T1000 (cell line): ENCODE measurements at regions not wholly inside any gene's neighbourhood (a gene's known extent, or its start where the extent isn't known, plus 50 kb on each side); places are given as distances from the start of the nearest gene placed in this dataset.
"Not testable (repeated sequence)": the region's sequence is repeated elsewhere in the genome, so short reads cannot be mapped to it uniquely, and the experiment has no call there.

ENCODE experiments used
- DNase-seq: peaks from one replicate; lab custom pipeline; 2025; ENCODE audit warnings: mixed read lengths; lab: John Stamatoyannopoulos, UW

DNA sequence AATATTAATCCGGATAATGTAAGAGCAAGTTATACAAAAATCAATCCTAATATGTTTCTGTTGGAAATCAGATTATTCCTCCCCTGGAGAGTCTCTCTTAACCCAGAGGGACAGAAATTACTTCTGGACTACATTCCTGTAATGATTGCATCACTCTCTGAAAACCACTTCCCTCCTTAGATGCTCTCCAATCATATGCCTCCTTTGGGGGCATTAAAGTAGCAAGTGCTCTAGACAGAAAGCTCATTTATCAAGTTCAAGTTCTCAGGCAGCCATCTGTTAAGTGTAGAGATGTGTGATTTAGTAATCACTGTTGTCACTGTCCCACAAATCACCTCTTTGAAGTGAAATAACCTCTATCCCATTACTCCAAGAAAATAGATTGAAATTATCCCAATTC is 247.1 kb downstream of the SLCO4C1 start:
- no peak for DNase-seq

GRCh38 chr5:102047073-102047472 is 249.0 kb downstream of the SLCO4C1 start:
- DNase-seq = not testable (repeated sequence)

- no peak for DNase-seq
These were observed 255.8 kb downstream of the SLCO4C1 start for GRCh38 chr5:102040326-102040725.

- no peak for DNase-seq
These were observed 259.2 kb downstream of the SLCO4C1 start for GRCh38 chr5:102036927-102037326.

DNA sequence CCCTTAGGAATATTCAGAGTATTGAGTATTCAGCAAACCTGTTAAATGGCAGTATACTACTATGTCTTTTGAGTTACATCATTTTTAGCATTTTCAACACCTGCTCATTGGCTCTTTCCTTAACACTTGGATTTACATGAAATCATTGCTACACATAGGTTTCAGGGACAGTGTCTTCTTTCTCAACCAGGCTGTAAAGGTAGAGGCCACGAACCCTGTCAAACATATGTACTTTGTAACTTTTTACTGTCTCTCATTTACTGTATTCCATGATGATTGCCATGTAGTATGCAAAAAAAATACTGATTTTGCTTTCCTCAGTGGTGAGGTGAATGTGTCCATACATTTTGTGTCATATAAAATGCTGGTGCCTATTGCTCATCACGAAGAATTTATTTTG is 264.4 kb downstream of the SLCO4C1 start:
- DNase-seq = no peak

DNA sequence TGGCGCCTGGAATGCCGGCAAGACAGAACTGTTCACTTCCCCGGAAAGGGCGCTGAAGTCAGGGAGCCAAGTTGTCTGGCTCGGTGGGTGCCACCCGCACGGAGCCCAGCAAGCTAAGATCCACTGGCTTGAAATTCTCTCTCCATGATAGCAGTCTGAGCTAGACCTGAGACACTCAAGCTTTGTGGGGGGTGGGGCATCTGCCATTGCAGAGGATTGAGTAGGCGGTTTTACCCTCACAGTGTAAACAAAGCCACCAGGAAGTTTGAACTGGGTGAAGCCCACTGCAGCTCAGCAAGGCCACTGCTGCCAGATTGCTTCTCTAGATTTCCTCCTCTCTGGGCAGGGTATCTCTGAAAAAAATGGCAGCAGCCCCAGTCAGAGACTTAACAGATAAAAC is 277.4 kb downstream of the SLCO4C1 start:
- DNase-seq = no peak

GRCh38 chr5:102018279-102018678 is 277.8 kb downstream of the SLCO4C1 start:
- DNase-seq = no peak

- no peak for DNase-seq
These were observed 281.7 kb downstream of the SLCO4C1 start for GRCh38 chr5:102014371-102014770.

- DNase-seq = no peak
These were observed 285.4 kb downstream of the SLCO4C1 start for GRCh38 chr5:102010644-102011043.

- no peak for DNase-seq
These were observed 298.8 kb downstream of the SLCO4C1 start for GRCh38 chr5:101997235-101997634.

- no peak for DNase-seq
These were observed 300.5 kb downstream of the SLCO4C1 start for GRCh38 chr5:101995585-101995984.

GRCh38 chr5:101991486-101991885 is 304.6 kb downstream of the SLCO4C1 start:
- DNase-seq = no peak

DNA sequence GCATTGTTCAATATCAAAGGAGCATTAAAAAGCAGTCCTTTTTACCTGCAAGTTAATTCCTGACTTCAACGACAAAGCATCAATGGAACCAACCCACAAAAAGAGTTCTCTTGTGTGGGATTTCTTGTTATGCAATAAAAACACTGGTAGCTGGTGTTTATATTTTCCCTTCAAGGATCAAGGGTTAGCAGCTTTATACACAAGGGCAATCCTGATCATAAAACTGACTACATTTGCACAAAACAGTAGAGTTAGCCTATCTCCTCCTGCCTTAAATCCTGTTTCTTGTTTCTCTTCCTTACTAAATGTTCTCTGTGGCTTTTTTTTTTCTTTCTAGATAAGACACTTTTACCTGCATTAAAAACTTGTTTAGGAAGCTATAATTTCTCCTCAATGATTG is 306.4 kb downstream of the SLCO4C1 start:
- no peak for DNase-seq

- DNase-seq = no peak
These were observed 318.2 kb downstream of the SLCO4C1 start for GRCh38 chr5:101977729-101978345.

DNA sequence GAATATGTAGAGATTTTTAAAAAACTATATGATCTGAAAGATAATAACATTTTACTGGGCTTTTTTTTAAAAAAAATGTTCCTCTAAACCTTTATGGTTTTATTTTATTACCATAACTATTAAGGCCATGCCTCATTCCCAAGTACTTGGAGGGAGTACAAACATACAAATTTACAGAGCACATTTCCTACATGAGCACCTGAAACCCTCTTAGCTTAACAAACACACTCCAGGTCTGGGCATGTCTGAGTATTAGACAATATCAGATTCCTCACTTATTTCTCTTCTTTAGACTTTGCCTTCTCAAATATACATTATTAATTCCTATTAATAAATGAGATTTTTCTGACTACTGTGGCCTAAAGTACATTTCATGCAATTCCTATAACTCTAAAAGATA is 319.2 kb downstream of the SLCO4C1 start:
- no peak for DNase-seq

DNA sequence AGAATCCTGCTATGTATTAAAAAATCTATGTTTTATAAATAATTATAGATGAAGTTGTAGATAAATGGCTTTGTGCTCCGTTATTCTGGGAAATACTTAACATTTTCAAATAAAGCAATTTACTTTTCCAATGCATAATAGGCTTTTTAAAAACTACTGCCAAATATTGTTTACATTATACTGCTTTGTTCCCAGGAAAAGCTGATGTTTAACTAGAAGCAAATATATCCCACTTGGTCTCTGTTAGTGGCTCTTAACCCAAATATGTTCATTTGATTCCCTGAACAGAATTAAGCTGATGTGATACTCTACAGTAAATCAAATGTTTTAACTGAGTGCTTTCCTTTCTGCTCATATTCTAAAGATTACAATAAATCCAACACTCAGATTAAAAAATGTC is 326.3 kb downstream of the SLCO4C1 start:
- DNase-seq = no peak

DNA sequence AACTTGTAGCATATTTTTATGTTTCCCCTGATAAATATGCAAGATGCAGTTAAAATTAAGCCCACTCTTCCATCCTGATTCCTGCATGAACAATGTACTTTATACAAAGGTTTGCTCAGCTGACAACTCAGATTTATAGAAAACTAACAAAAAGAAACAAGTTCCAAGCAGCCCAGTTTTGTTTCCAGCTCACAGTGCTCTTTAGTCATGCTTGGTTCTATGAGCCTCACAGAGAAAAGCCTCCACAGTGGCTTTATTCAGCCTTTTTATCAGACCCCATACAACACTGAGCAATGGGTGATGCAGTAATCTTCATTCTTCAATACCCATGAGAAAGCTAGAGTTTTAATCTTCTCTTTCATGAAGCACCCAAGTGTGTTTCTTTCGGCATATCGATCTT is 329.6 kb downstream of the SLCO4C1 start:
- DNase-seq = no peak

- DNase-seq = no peak
These were observed 340.2 kb downstream of the SLCO4C1 start for GRCh38 chr5:101955891-101956290.

DNA sequence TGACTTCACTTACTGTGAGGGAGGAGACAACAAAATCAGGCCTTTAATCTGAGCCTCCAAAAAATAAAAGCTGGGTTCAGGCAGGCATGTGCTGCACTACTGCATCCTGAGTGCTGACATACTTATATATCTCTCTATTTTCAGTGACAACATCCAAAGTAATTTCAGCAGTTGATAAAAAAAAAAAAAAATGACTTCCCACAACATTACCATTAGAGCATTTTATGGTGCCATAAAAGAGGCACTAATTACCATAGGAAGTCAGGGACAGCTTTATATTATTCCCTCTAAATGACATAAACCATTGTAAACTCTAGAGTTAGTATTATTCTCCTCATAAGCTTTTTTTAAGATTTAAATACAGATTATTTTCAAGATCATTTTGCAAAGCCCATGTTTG is 346.1 kb downstream of the SLCO4C1 start:
- DNase-seq = no peak

DNA sequence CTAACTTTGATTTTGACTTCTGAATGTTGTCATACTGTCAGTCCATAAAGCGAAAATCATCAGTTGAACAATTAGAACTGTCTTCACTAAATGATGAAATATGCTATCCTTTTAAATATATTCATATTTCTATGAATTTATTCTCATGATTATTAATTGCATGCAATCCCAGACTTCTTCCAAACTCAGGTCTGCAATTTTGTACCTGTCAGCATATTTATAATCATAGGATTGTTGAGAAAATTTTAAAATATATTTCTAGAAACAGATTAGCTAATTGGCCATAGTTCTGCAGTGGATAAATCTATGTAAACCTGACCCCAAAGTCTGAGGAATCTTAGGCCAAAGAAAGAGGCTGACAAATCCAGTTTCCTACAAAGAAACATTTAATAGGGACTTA is 347.5 kb downstream of the SLCO4C1 start:
- no peak for DNase-seq

- DNase-seq = no peak
These were observed 352.3 kb downstream of the SLCO4C1 start for GRCh38 chr5:101943784-101944183.

DNA sequence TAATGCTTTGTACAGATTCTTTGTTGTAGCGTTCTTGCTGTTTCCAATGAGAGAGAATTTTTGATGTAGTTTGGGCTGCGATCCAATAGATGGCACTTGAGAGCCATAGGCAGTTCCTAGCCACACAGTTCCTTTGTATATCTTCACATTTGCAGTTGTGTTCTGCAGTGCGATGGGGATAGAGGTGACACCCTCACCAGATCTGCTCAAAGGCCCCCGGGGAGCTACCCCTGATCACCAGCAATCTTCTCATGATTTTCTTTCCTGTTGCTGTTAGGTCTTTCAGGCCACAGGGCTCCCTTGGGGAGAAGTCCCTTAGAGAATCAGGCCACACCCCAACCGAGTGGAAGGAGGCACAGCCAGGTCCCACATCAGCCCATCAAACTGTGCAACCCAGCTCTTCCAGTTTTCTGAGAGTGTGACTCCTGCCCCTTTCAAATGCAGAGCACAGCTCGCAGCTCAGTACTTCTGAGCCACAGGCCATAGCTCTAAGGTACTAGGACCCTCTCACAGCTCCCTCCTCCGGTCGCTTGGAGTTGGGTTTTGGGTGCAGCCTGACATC is 353.7 kb downstream of the SLCO4C1 start:
- DNase-seq = no peak

DNA sequence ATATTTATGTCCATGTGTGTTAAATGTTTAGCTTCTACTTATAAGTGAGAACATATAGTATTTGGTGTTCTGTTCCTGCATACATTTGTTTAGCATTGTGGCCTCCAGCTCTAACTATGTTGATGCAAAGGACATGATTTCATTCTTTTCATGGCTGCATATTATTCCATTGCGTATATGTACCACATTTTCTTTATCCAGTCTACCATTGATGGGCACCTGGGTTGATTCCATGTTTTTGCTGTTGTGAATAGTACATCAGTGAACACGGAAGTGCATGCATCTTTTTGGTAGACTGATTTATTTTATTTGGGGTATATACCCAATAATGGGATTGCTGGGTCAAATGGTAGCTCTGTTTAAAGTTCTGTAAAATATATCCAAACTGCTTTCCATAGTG is 359.0 kb downstream of the SLCO4C1 start:
- DNase-seq = no peak

DNA sequence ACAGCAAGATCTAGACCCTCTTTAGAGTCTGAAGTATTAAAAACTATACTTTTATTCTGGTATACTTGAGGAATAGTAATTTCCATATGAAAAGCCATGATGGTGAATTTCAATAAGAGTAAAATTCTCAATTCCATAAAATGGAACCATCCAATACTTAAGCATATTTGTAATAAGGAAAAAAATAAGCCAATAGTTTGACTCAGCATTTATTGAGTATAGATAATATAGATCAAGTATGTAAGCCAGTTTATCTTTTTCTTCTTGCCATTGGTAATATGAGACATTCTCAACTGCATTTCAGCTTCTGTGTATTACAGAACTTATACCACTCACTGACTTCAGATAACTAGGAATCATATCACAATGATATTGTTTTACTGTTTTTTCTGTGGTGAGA is 361.0 kb downstream of the SLCO4C1 start:
- DNase-seq = no peak
